ENCODE measurements at regions not wholly inside any gene's neighbourhood (a gene's known extent, or its start where the extent isn't known, plus 50 kb on each side); places are given as distances from the start of the nearest gene placed in this dataset.
"Not testable (repeated sequence)": the region's sequence is repeated elsewhere in the genome, so short reads cannot be mapped to it uniquely, and the experiment has no call there.

- BruUV-seq (replicated peaks); H3K9ac ChIP-seq (ENCODE audit: low read length); H3K36me3 ChIP-seq (ENCODE audit: low read depth, low read length); H3K4me3 ChIP-seq (ENCODE audit: low read length); H4K20me1 ChIP-seq (ENCODE audit: low read length); H3K27me3 ChIP-seq (ENCODE audit: low read length); H2AFZ ChIP-seq (ENCODE audit: low read length); POLR2A ChIA-PET (ENCODE audit: unreplicated experiment); intact Hi-C loops (cut with micrococcal nuclease); H3K9me3 ChIP-seq (ENCODE audit: low read length); H3K79me2 ChIP-seq (ENCODE audit: low read length); H3K9me2 ChIP-seq (replicated peaks; ENCODE audit: low read length); H3F3A ChIP-seq (ENCODE audit: low read length, unreplicated experiment): not testable (repeated sequence)
- DNase-seq, result peak; percentile 90
- ATAC-seq, result 0 out of 2 replicates have a peak, but pooled peaks have one; percentile 19
- Histone ChIP-seq H3K4me2 (ENCODE audit: low read length) (0 out of 2 replicates have a peak overlapping the region, but pooled peaks have one; percentile 12), H3K27ac (ENCODE audit: low read length) (peak overlapping the region; percentile 1; the same call in 1 of the 2 replicates), H3K4me1 (ENCODE audit: insufficient read depth, low read length) (peaks cover 28% of the 10 kb centered on the region)
- CTCF ChIA-PET, result interaction anchor here (0.9 kb wide), 1 partner anchor 66 kb away, joined by 5 read pairs; no protein-coding TSS in a partner anchor
These were observed 50.3 kb downstream of the TLCD4 start for GRCh38 chr1:95167503-95167902.

GRCh38 chr1:95168028-95168427, 50.9 kb downstream of the TLCD4 start:
- no peak overlapping the region for H3K4me3 ChIP-seq (ENCODE audit: low read length)
- H3K79me2 ChIP-seq (ENCODE audit: low read length), result no peaks in the 10 kb centered on the region
- no peaks in the 10 kb centered on the region for H3K36me3 ChIP-seq (ENCODE audit: low read depth, low read length)
- ChIA-PET POLR2A (ENCODE audit: unreplicated experiment) (no interaction called here), CTCF (interaction anchor here (0.9 kb wide), 1 partner anchor 66 kb away, joined by 5 read pairs; no protein-coding TSS in a partner anchor)
- BruUV-seq (replicated peaks), result no TSS peak
- H3K9ac ChIP-seq (ENCODE audit: low read length), result no peak overlapping the region
- 0 out of 2 replicates have a peak overlapping the region, but pooled peaks have one; percentile 12 for H3K4me2 ChIP-seq (ENCODE audit: low read length)
- H4K20me1 ChIP-seq (ENCODE audit: low read length), result no peaks in the 10 kb centered on the region
- H2AFZ ChIP-seq (ENCODE audit: low read length), result no peak overlapping the region
- ATAC-seq, result no peak
- no peaks in the 10 kb centered on the region for H3K27me3 ChIP-seq (ENCODE audit: low read length)
- TF ChIP-seq EZH2 (IDR thresholded peaks at IDR 0.05; ENCODE audit: low read length, unreplicated experiment) (no peak), CTCF (conservative IDR thresholded peaks at IDR 0.05; ENCODE audit: low read depth, low read length) (no peak), EZH2phosphoT487 (IDR thresholded peaks at IDR 0.05; ENCODE audit: borderline replicate concordance, low read length) (no peak)
- no peaks in the 10 kb centered on the region for H3F3A ChIP-seq (ENCODE audit: low read length, unreplicated experiment)
- no peak for DNase-seq
- intact Hi-C loops (cut with micrococcal nuclease), result no loop called here
- peaks cover 28% of the 10 kb centered on the region for H3K4me1 ChIP-seq (ENCODE audit: insufficient read depth, low read length)
- no peaks in the 10 kb centered on the region for H3K9me3 ChIP-seq (ENCODE audit: low read length)
- H3K9me2 ChIP-seq (replicated peaks; ENCODE audit: low read length), result no peaks in the 10 kb centered on the region
- peak overlapping the region; percentile 1; the same call in 1 of the 2 replicates for H3K27ac ChIP-seq (ENCODE audit: low read length)

GRCh38 chr1:95168761-95169351, 51.7 kb downstream of the TLCD4 start:
- intact Hi-C loops (cut with micrococcal nuclease), result no loop called here
- BruUV-seq (replicated peaks), result no TSS peak

More at GRCh38 chr1:95168761-95169351, 51.7 kb downstream of the TLCD4 start:
- no peaks in the 10 kb centered on the region for H3K9me3 ChIP-seq (ENCODE audit: low read length)
- no peaks in the 10 kb centered on the region for H4K20me1 ChIP-seq (ENCODE audit: low read length)
- peaks cover 28% of the 10 kb centered on the region for H3K4me1 ChIP-seq (ENCODE audit: insufficient read depth, low read length)
- ATAC-seq (no peak), DNase-seq (no peak)
- ChIA-PET CTCF (interaction anchor here (1.5 kb wide), 1 partner anchor 65 kb away, joined by 4 read pairs; the partner anchor contains the start of gene RWDD3), POLR2A (ENCODE audit: unreplicated experiment) (no interaction called here)
- H3F3A ChIP-seq (ENCODE audit: low read length, unreplicated experiment), result no peaks in the 10 kb centered on the region
- H3K9ac ChIP-seq (ENCODE audit: low read length), result peak overlapping the region; percentile 19; the same call in 1 of the 2 replicates
- no peaks in the 10 kb centered on the region for H3K36me3 ChIP-seq (ENCODE audit: low read depth, low read length)
- 0 out of 2 replicates have a peak overlapping the region, but pooled peaks have one; percentile 32 for H3K4me2 ChIP-seq (ENCODE audit: low read length)
- H3K79me2 ChIP-seq (ENCODE audit: low read length), result no peaks in the 10 kb centered on the region
- no peak overlapping the region for H2AFZ ChIP-seq (ENCODE audit: low read length)
- H3K4me3 ChIP-seq (ENCODE audit: low read length), result no peak overlapping the region
- TF ChIP-seq EZH2phosphoT487 (IDR thresholded peaks at IDR 0.05; ENCODE audit: borderline replicate concordance, low read length) (no peak), CTCF (conservative IDR thresholded peaks at IDR 0.05; ENCODE audit: low read depth, low read length) (no peak), EZH2 (IDR thresholded peaks at IDR 0.05; ENCODE audit: low read length, unreplicated experiment) (no peak)
- H3K27ac ChIP-seq (ENCODE audit: low read length), result peak overlapping the region; percentile 49
- no peaks in the 10 kb centered on the region for H3K27me3 ChIP-seq (ENCODE audit: low read length)
- no peaks in the 10 kb centered on the region for H3K9me2 ChIP-seq (replicated peaks; ENCODE audit: low read length)

Data from PC-3 (cell line).